Stimulated activated CD4-positive, alpha-beta T cell treated with anti-CD3 and anti-CD28 coated beads, Interleukin-2, amount 100 ng/mL, for 48 hours (primary cell): ENCODE measurements at regions not wholly inside any gene's neighbourhood (a gene's known extent, or its start where the extent isn't known, plus 50 kb on each side); places are given as distances from the start of the nearest gene placed in this dataset.
"Not testable (repeated sequence)": the region's sequence is repeated elsewhere in the genome, so short reads cannot be mapped to it uniquely, and the experiment has no call there.

ENCODE experiments used
- DNase-seq, 2 donors: peaks; one replicate each; pipeline ENCODE4 v3.0.0-alpha.2; 2020

DNA sequence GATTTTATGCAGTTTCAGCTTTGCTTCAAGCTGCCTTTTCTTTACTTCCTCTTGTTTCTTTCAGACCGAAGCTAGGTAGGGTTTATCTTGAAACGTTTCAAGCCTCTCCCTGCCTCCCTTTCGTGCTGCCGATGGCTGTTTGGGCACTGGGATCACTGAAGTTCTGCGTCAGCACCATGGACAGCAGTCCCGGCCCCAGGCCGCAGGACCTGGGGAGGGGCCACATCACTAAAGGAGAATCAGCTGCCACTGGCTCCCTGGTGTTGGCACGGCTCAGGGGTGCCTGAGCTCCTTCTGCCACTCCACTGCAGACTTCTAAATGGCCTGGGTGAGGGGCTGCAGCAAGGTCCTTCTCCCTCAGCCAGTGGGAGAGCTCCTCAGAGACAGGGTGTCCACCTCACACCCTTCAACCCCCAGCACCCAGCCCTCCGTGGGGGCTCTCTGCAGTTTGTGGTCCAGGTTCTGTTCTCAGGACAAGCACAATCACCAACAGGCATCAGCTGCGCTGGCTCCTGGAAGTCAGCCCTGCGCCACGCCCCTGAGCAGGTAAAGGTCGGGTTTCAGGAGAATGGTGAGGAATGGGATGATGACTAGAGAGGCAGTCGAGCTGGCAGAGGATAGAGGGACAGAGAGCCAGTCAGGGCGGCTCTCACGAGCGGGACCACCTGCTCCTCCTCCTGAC lies 387.2 kb downstream of the TCERG1L start:
- DNase-seq: no peak

- no peak for DNase-seq
These were observed 385.1 kb downstream of the TCERG1L start for GRCh38 chr10:130926442-130926841.

GRCh38 chr10:130927157-130927556 lies 384.4 kb downstream of the TCERG1L start:
- DNase-seq: no peak

DNA sequence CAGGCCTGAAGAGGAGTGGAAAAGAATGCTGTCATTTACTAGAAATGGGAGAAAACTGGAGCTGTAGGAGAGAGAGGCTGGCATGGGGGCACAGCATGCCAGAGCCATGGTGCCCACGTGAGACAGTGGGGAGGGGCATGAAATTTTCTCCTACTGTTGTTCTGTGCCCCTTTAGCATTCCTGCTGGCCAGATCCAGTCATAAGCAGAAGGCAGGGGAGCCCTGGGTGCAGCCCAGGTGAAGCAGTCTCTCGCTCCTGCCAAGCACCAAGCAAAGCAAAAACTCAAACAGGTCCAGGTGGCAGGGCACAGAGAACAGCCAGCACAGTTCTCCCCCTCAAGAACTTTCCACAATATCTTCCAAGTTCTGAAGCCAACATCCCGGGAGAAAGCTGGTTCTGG lies 383.2 kb downstream of the TCERG1L start:
- no peak for DNase-seq

DNA sequence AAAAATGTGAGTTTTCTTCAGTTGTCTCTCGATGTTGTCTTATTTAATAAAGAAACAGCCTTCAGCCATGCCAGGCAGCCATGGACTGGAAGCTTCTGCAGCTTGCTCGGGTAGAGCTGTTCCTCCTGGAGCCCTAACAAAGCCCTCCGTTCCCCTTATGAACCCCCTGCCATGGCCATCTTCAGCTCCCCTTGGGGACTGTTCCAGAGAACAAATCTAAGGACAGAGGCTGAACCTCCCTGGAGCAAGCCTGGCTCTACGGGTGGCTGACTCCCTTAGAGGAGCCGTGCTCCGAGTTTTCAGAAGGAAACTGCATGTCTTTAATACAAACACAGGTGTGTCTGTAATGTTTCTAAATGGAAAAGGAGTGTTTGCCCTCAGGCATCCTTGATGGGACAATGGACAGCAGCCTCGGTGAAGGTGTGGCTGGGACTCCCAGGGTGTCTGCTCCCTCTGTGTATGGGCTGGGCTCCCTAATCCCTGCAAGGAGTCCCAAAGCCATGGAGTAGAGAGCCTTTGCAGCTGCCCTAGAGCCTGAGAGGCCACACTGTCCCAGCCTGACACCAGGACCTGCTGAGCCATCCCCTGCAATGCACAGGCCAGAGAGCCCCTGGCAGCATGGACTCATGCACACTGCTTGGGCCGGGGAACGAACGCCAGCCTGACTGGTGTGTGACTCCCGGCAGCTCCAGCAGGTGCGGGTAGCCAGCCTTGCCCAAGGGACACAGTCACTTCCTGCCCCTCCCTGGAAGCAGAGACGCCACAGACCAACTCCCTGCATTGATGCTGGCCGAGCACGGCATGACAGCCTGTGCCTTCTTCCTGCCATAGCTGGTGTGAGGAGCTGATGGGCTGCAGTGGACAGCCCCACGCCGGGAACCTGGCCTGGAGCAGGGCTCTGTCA lies 381.8 kb downstream of the TCERG1L start:
- DNase-seq: no peak

- DNase-seq: no peak
These were observed 380.7 kb downstream of the TCERG1L start for GRCh38 chr10:130930821-130931220.

DNA sequence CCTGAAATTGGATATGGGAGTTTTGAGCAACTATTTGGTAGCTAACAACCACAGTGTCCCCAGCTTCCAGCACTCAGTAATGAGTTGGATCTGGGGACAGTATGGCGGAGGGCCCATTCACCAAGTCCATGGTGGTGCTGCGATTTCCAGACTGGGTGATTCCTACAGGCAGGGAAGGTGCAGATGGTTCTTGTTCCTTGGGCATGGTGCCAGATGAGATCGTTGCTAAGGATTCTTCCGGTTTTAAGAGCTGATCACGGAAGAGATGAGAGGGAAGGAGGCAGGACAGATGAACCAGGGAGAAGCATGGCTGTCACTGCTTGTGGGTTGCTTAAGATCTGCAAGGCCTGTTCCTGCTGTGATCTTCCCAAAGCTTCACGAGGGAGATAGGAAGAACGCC lies 380.3 kb downstream of the TCERG1L start:
- no peak for DNase-seq

DNA sequence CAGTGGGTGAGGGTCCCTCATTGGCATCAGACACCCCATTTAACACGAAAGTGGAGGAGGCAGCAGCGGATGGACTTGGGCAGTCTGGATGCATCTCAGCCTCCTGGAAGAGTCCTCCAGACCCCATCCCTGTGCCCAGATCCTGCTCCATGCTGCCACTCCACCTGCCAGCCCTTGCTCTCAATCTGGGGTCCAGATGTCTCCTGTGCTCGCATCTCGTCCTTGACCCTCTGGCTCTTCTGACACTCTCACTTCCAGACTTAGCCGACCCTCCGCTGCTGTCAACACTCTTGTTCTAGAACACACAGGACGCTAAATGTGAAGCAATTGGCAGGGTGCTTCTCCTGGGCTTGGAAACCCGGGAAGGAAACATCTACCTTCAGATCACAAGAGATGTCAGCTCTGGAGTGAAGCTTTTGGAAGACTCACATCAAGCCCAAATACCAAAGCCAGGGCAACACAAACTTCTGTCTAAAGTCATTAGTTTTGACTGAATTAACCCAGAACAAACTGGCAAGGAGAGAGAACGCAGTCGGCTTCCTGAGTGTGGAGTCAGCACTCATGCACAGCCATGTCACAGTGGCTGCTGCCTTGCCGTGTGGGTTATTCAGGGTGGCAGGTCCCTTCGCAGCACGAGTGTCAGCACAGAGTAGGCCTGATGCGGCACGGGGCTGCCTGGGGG lies 379.1 kb downstream of the TCERG1L start:
- no peak for DNase-seq

DNA sequence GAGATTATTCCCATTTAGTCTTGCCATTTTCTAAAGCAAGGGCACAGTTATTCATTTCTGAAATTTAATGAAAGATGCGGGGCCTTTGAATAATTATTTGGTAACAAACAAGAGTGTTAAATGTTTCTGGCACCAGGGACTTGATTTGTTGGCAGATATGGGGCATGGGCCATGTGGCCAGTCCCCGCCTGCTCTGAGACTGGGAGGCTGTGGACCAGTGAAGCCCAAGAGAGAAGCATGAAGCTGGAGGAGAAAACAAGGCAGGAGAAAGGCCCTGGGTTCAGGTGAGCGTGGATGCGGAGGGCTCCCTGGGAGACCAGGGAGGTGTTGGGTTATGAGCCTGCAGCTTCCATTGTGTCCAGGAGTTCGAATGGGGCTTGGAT lies 378.5 kb downstream of the TCERG1L start:
- DNase-seq: no peak

DNA sequence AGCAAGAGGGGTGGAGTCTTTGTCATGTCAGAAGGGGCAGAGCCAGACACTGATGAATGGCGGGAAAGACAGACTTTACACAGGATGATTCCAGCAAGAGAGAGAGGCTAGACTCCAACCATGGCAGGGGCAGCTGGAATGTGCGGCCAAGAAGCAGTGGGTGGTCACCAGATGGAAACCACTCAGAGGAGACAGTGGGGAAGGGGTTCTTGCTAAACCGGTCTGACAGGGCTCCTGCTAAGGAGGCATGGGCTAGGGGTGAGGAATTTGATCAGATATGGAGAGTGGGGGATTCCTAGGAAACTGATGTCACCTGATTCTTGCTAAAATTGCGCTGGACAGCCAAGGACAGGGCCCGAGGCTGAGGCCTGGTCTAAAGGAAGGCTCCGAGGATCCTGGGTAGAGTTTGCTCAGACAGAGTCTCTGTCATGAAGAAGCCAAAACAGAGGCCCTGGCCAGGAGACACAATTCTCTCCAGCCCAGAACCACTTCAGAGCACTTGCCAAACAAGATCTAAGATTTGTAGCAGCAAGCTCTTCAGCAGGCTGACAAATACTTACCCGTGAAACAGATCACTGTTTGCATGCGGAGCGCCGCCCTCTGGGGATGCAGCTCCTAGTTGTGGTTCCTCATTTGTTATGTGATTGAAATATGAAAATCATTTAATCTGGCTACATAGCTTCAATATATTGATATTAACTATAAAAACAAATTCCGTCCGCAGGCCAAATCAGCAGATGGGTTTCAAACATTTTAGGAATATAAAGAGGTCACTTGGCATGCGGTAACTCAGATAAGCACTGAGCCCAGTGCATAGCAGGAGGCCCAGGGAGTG lies 377.0 kb downstream of the TCERG1L start:
- no peak for DNase-seq

- DNase-seq: no peak
These were observed 376.4 kb downstream of the TCERG1L start for GRCh38 chr10:130935128-130935439.

DNA sequence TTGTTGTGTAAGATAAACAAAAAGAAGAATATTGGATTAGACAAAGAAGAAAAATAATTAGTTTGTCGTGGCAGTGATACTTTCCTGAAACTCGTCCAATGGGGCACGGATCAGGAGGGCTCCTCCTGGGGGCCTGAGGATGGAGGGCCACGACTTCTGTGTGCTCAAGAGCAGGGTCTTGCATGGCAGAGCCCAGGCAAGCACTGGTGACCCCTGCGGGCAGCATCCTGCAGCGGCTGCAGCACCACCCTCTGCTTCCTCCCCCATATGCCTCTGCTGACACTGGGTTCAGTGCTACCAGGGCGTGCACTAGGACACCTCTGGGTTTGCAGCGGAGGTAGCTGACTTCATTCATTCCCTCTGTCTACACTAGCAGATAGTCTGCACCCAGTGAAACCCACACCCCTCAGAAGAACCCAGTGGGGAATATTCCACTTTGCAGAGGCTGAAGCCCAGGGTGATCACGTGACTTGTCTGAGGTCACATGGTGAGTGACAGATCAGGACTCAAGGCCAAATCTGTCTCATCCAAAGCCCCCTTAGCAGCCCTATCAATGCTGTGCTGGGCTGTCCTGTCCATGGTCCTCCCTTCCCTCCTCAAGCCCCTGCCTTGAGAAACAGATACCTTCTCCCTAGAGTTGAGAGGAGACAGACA lies 375.5 kb downstream of the TCERG1L start:
- no peak for DNase-seq

GRCh38 chr10:130936851-130937250 lies 374.7 kb downstream of the TCERG1L start:
- no peak for DNase-seq

GRCh38 chr10:130938051-130938450 lies 373.5 kb downstream of the TCERG1L start:
- DNase-seq: no peak

- DNase-seq: not testable (repeated sequence)
These were observed 372.6 kb downstream of the TCERG1L start for GRCh38 chr10:130938891-130939290.

GRCh38 chr10:130941886-130942285 lies 369.6 kb downstream of the TCERG1L start:
- DNase-seq: no peak

DNA sequence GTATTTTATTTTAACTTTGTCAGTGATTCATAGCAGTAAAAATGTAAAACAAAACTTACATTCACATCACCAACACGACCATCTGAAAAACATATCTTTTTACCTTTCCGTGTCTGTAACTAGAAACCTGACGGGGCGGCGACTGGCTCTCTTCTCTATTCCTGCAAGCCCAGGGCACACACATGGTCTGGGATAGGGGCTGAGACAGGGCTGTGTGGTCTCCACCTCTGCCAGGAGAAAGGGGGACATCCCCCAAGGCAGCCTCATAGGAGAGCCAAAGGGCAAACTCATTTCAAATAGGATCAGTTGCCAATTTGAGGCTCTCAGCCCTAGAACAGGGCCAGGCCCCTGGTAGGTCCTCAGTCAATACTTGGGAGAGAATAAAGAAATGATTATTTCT lies 359.4 kb downstream of the TCERG1L start:
- no peak for DNase-seq

DNA sequence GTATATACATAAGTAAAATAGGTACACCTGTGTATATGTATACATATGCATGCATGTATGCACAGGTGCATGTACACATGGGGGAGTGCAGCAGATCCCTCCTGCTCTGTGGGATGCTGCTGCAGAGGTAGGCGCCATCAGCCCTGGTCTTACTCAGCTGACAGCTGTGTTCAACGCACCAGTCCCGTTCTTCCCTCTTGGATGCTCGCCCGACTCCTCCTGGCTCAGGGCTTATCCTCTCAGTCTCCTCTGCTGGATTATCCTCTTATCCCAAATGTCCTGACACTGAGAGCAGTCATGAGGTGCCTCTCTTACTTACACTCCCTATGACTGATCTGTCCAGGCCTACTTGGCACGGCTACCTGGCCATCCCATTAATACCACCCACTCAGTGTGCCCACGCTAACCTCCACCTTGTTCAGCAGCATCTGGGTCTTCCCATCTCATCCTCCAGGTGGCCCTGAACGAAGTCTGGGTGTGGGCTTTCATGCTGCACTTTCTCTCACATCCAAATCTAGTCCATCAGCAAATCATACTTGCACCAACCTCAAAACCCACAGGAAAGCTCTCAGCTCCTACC lies 357.1 kb downstream of the TCERG1L start:
- no peak for DNase-seq

DNA sequence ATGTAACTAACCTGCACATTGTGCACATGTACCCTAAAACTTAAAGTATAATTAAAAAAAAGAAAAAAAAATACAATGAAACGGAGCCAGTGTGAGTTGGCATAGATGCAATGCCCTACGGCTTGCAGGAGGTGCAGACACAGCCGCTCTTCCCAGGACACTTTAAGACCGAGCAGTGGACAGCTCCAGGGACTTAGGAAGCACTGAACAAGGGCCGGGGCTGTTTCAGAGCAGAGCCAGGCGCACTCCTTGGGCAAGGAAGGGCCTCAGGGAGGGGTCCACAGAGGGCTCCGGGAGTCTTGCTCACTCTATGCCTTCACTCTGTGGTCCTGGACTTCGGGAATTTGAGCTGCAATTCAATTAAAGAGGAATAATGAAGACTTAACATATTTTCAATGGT lies 355.3 kb downstream of the TCERG1L start:
- DNase-seq: no peak

GRCh38 chr10:130957423-130957822 lies 354.1 kb downstream of the TCERG1L start:
- DNase-seq: no peak

DNA sequence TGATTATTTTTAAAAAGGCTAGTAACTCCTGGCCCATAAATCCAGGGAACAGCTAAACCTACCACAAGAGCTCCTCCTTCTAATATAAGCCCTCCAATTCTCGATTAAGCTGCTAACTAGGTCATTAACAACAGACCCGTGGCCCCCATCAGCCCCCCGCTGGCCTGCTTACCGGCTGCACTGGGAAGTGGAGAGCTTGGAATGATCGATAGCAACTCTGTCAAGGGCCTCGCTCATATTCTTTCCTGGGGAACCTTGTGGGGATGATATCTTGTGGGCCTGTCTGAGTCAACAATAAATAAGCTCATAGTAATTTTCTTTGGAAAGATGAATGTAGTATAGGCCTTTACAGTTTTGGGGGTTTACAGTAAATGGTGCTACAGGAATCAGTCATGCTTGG lies 353.5 kb downstream of the TCERG1L start:
- DNase-seq: no peak
